ENCODE measurements at regions not wholly inside any gene's neighbourhood (a gene's known extent, or its start where the extent isn't known, plus 50 kb on each side); places are given as distances from the start of the nearest gene placed in this dataset.

DNA sequence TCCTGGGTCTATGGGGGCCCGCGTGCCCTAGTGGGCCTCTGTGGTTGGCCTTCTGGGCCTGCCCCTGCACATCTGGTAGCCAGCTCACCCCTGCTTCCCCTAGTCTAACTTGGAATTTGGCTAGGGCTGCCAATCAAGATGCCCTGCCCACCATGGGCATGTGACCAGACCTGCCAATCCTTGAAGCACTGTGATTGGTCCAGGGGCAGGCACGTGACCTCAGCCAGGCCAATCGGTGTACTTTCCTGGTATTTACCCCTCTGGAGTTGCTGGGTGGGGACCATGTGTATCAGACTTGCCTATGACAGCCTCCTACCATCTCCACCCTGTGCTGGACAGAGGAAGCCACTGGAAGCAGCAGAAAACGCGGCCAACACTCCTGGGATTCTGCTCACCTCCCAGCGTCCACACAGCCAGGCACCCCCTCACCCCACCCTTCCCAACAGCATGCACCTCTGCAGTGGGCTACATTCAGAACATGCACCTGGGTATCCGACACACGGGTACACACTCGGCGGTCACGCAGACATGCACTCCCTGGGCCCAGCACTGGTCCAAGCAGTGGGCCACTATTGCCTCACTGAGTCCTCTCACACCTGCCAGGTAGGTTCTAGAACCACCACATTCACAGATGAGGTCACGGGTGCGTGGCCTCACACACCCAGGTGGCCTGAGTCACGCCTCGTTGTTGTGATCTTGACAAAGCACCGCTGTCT, 96.9 kb downstream of the RBFOX3 start:
- Histone ChIP-seq H3K9me3 (no peaks in the 10 kb centered on the region), H3K4me3 (no peak overlapping the region), H3K4me1 (ENCODE audit: control insufficient read depth in 1 of 2, low read depth in 2 of 2) (no peaks in the 10 kb centered on the region), H3K27ac (no peak overlapping the region), H3K27me3 (replicated peaks; ENCODE audit: insufficient read depth) (no peaks in the 10 kb centered on the region), H3K36me3 (no peaks in the 10 kb centered on the region)
- DNase-seq (ENCODE audit: low spot score) (no peak), ATAC-seq (ENCODE audit: insufficient number of reproducible peaks, low FRiP score, low read depth) (no peak)
- TF ChIP-seq, protein P1, sequence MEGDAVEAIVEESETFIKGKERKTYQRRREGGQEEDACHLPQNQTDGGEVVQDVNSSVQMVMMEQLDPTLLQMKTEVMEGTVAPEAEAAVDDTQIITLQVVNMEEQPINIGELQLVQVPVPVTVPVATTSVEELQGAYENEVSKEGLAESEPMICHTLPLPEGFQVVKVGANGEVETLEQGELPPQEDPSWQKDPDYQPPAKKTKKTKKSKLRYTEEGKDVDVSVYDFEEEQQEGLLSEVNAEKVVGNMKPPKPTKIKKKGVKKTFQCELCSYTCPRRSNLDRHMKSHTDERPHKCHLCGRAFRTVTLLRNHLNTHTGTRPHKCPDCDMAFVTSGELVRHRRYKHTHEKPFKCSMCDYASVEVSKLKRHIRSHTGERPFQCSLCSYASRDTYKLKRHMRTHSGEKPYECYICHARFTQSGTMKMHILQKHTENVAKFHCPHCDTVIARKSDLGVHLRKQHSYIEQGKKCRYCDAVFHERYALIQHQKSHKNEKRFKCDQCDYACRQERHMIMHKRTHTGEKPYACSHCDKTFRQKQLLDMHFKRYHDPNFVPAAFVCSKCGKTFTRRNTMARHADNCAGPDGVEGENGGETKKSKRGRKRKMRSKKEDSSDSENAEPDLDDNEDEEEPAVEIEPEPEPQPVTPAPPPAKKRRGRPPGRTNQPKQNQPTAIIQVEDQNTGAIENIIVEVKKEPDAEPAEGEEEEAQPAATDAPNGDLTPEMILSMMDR (IDR thresholded peaks at IDR 0.05) = no peak

DNA sequence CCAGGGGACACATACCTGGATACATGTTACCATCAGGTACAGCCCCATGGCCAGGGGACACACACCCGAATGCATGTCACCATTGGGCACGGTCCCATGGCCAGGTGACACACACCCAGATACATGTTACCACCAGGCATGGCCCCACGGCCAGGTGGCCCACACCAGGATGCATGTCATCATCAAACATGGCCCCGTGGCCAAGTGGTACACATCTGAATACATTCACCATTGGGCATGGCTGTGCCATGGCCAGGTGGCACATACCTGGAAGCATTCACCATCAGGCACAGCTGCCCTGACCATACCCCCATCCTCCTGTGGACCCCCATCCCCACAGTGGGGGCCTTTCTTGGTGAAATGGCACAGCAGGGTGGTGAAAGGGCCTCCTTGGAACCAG, 97.6 kb downstream of the RBFOX3 start:
- DNase-seq (ENCODE audit: low spot score) = no peak
- TF ChIP-seq, protein P1 (IDR thresholded peaks at IDR 0.05) = no peak
- Histone ChIP-seq H3K27me3 (replicated peaks; ENCODE audit: insufficient read depth) (no peaks in the 10 kb centered on the region), H3K27ac (no peak overlapping the region), H3K36me3 (no peaks in the 10 kb centered on the region), H3K9me3 (no peaks in the 10 kb centered on the region), H3K4me3 (no peak overlapping the region), H3K4me1 (ENCODE audit: control insufficient read depth in 1 of 2, low read depth in 2 of 2) (no peaks in the 10 kb centered on the region)
- no peak for ATAC-seq (ENCODE audit: insufficient number of reproducible peaks, low FRiP score, low read depth)

DNA sequence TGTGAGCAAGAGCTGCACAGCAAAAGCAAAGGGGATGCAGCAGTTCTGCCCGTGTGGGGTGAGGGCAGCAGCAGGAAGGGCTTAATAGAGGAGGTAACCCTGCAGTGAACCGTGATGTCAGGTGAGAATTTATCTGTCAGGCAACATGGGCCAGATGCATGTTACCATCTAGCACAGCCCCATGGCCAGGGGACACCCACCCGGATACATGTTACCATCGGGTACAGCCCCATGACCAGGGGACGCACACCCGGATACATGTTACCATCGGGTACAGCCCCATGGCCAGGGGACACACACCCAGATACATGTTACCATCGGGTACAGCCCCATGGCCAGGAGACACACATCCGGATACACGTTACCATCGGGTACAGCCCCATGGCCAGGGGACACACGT, 99.4 kb downstream of the RBFOX3 start:
- H3K4me1 ChIP-seq (ENCODE audit: control insufficient read depth in 1 of 2, low read depth in 2 of 2) = no peaks in the 10 kb centered on the region
- H3K36me3 ChIP-seq = no peaks in the 10 kb centered on the region
- H3K27ac ChIP-seq = no peak overlapping the region
- H3K27me3 ChIP-seq (replicated peaks; ENCODE audit: insufficient read depth) = no peaks in the 10 kb centered on the region
- no peaks in the 10 kb centered on the region for H3K9me3 ChIP-seq
- ATAC-seq (ENCODE audit: insufficient number of reproducible peaks, low FRiP score, low read depth) (no peak), DNase-seq (ENCODE audit: low spot score) (no peak)
- TF ChIP-seq, protein P1 (IDR thresholded peaks at IDR 0.05) = no peak
- no peak overlapping the region for H3K4me3 ChIP-seq

DNA sequence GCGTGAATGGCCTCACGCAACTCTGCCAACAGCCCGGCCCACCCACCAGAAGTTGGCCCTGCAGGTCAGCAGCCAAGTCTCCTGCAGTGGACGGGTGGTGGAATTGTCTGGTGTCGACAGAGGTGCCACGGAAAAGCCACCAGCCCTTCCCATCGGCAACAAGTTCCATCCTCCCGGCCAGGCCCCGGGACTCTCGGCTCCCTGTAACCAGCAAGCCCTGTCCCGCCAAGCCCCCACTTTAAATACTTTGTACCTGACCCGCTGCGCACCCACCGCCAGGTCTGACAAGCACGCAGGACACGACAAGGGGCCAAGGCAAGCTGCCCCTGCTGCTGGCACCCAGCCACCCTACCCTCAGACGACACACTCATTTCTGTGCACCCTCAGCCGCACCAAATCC, 100.8 kb downstream of the RBFOX3 start:
- no peaks in the 10 kb centered on the region for H3K27me3 ChIP-seq (replicated peaks; ENCODE audit: insufficient read depth)
- no peaks in the 10 kb centered on the region for H3K4me1 ChIP-seq (ENCODE audit: control insufficient read depth in 1 of 2, low read depth in 2 of 2)
- no peak overlapping the region for H3K4me3 ChIP-seq
- DNase-seq (ENCODE audit: low spot score) (no peak), ATAC-seq (ENCODE audit: insufficient number of reproducible peaks, low FRiP score, low read depth) (no peak)
- TF ChIP-seq, protein P1 (IDR thresholded peaks at IDR 0.05) = no peak
- no peaks in the 10 kb centered on the region for H3K9me3 ChIP-seq
- no peaks in the 10 kb centered on the region for H3K36me3 ChIP-seq
- no peak overlapping the region for H3K27ac ChIP-seq

DNA sequence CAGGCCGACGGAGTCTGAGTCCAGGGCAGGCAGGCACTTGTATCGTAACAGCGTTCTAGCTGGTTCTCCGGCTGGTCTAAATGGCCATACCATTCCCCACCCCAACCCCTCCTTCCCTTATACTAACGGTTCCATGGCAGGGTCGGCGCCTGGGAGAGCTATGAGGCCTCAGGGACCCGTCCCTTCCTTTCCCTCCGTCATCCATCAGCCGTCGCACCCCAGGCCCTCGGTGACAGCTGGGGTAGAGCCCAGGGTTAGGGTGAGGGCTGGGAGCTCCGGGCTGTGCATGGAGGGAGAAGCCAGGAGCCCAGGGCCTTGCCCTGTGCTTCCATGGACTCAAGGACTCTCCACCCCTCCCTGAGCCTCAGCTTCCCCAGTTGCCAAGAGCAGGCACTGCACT, 101.4 kb downstream of the RBFOX3 start:
- no peak for DNase-seq (ENCODE audit: low spot score)
- TF ChIP-seq, protein P1 (IDR thresholded peaks at IDR 0.05) = no peak
- Histone ChIP-seq H3K4me3 (no peak overlapping the region), H3K36me3 (no peaks in the 10 kb centered on the region), H3K4me1 (ENCODE audit: control insufficient read depth in 1 of 2, low read depth in 2 of 2) (no peaks in the 10 kb centered on the region), H3K27ac (no peak overlapping the region), H3K9me3 (no peaks in the 10 kb centered on the region), H3K27me3 (replicated peaks; ENCODE audit: insufficient read depth) (no peaks in the 10 kb centered on the region)
- ATAC-seq (ENCODE audit: insufficient number of reproducible peaks, low FRiP score, low read depth) = no peak

All from thoracic aorta (tissue), 2 donors.